Transverse colon (tissue), 4 donors: ENCODE measurements at regions not wholly inside any gene's neighbourhood (a gene's known extent, or its start where the extent isn't known, plus 50 kb on each side); places are given as distances from the start of the nearest gene placed in this dataset.

Experiments used
- EP300 ChIP-seq: sonication (generic); formaldehyde crosslinking; IDR thresholded peaks from one replicate; pipeline ENCODE4 v1.6.1; 2017; ENCODE audit warnings: antibody characterized with exemption, low read depth
- POLR2A ChIP-seq: fragments of 450-650 bp; IDR thresholded peaks from one replicate; pipeline ENCODE4 v1.6.1; 2016; ENCODE audit warnings: antibody characterized with exemption, mild to moderate bottlenecking, moderate library complexity
- POLR2AphosphoS5 ChIP-seq, 3 donors: sonication (generic); formaldehyde crosslinking; IDR thresholded peaks; one replicate each; pipeline ENCODE4 v1.6.1; 2016; ENCODE audit warnings: antibody characterized with exemption in 3 of 3
- TF ChIP-seq, protein P1 (sequence below), 5 experiments: fragments of 200-600 bp in 3 of 5; fragments of 450-650 bp in 2 of 5; sonication (generic) in 3 of 5; IDR thresholded peaks; 1 replicate in 2 of 5; 2 replicates in 3 of 5; pipeline ENCODE4 v1.5.1; 2016 to 2017; ENCODE audit warnings: antibody characterized with exemption in 5 of 5, inconsistent platforms in 3 of 5, mild to moderate bottlenecking in 2 of 5, moderate library complexity in 1 of 5

- TF ChIP-seq, protein P1, sequence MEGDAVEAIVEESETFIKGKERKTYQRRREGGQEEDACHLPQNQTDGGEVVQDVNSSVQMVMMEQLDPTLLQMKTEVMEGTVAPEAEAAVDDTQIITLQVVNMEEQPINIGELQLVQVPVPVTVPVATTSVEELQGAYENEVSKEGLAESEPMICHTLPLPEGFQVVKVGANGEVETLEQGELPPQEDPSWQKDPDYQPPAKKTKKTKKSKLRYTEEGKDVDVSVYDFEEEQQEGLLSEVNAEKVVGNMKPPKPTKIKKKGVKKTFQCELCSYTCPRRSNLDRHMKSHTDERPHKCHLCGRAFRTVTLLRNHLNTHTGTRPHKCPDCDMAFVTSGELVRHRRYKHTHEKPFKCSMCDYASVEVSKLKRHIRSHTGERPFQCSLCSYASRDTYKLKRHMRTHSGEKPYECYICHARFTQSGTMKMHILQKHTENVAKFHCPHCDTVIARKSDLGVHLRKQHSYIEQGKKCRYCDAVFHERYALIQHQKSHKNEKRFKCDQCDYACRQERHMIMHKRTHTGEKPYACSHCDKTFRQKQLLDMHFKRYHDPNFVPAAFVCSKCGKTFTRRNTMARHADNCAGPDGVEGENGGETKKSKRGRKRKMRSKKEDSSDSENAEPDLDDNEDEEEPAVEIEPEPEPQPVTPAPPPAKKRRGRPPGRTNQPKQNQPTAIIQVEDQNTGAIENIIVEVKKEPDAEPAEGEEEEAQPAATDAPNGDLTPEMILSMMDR (IDR thresholded peaks at IDR 0.05), result no peak
- TF ChIP-seq POLR2A, result no peak
- no peak for TF ChIP-seq POLR2AphosphoS5 (IDR thresholded peaks at IDR 0.05)
- TF ChIP-seq EP300, result no peak
These were observed 1028.3 kb downstream of the BRD1 start for GRCh38 chr22:48799227-48799970.
